ENCODE measurements at regions not wholly inside any gene's neighbourhood (a gene's known extent, or its start where the extent isn't known, plus 50 kb on each side); places are given as distances from the start of the nearest gene placed in this dataset.

GRCh38 chr2:223545406-223545805 lies 56.8 kb downstream of the SCG2 start:
- Mint-ChIP-seq H3K36me3 (ENCODE audit: low read depth) (no peaks in the 10 kb centered on the region), H3K27ac (no peak overlapping the region), H3K4me3 (no peak overlapping the region), H3K4me1 (peaks cover 7% of the 10 kb centered on the region), H3K9me3 (no peaks in the 10 kb centered on the region), H3K27me3 (ENCODE audit: low read depth) (peaks cover 5% of the 10 kb centered on the region)
- TF ChIP-seq CTCF (IDR thresholded peaks at IDR 0.05; ENCODE audit: unreplicated experiment in 3 of 3), result no peak

GRCh38 chr2:223545830-223546229 lies 56.3 kb downstream of the SCG2 start:
- H3K27ac Mint-ChIP-seq, result no peak overlapping the region
- TF ChIP-seq CTCF (IDR thresholded peaks at IDR 0.05; ENCODE audit: unreplicated experiment in 3 of 3), result no peak
- no peaks in the 10 kb centered on the region for H3K9me3 Mint-ChIP-seq
- H3K36me3 Mint-ChIP-seq (ENCODE audit: low read depth), result no peaks in the 10 kb centered on the region
- H3K4me1 Mint-ChIP-seq, result peaks cover 7% of the 10 kb centered on the region
- H3K27me3 Mint-ChIP-seq (ENCODE audit: low read depth), result peaks cover 5% of the 10 kb centered on the region
- no peak overlapping the region for H3K4me3 Mint-ChIP-seq

Measured in nephron (organoid).